ENCODE measurements at regions not wholly inside any gene's neighbourhood (a gene's known extent, or its start where the extent isn't known, plus 50 kb on each side); places are given as distances from the start of the nearest gene placed in this dataset.

- no peak overlapping the region for H3K4me3 ChIP-seq
These were observed 108.4 kb downstream of the ZNF280B start for GRCh38 chr22:22400099-22400498.

More at GRCh38 chr22:22400099-22400498, 108.4 kb downstream of the ZNF280B start:
- POLR2A ChIA-PET, result interaction anchor here (0.6 to 1.2 kb wide), 4 partner anchors 20 to 609 kb away, joined by 3 to 4 read pairs (median 3); no protein-coding TSS in a partner anchor
- Histone ChIP-seq H2AFZ (ENCODE audit: low read depth, low read length) (no peak overlapping the region), H3K9me1 (ENCODE audit: control insufficient read depth, insufficient read depth, low read length) (peaks cover 7% of the 10 kb centered on the region), H3K79me2 (ENCODE audit: control insufficient read depth, insufficient read depth, low read length) (no peaks in the 10 kb centered on the region), H3K4me1 (replicated peaks in 1 of 2; ENCODE audit: control insufficient read depth in 2 of 2, insufficient read depth in 2 of 2, low read length in 2 of 2) (no peaks in the 10 kb centered on the region), H3K9me3 (replicated peaks; ENCODE audit: control insufficient read depth, insufficient read depth, low read depth, low read length) (no peaks in the 10 kb centered on the region), H3K9ac (ENCODE audit: insufficient read depth in 1 of 2, low read depth in 2 of 2, low read length in 2 of 2) (no peak overlapping the region), H3K36me3 (ENCODE audit: control insufficient read depth, insufficient read depth, low read length) (no peaks in the 10 kb centered on the region), H4K20me1 (replicated peaks; ENCODE audit: control insufficient read depth, insufficient read depth, low read length) (0 out of 2 replicates have a peak, but pooled peaks cover 15% of the 10 kb centered on the region), H3K27ac (ENCODE audit: extremely low read depth, low read depth, low read length) (no peak overlapping the region), H3K4me2 (ENCODE audit: insufficient read depth, low read length) (no peak overlapping the region), H3K27me3 (ENCODE audit: control insufficient read depth in 2 of 2, insufficient read depth in 2 of 2, low read length in 2 of 2) (peaks cover 7 to 51% of the 10 kb centered on the region in 2 experiments; a peak in 4 of 5 replicates)
- in situ Hi-C loops (cut with MboI), result no loop called here
- TF ChIP-seq ZNF184 (CRISPR knock-in tag; IDR thresholded peaks at IDR 0.05) (peak; percentile 37; the same call in 1 of the 2 replicates), KLF1 (tag; IDR thresholded peaks at IDR 0.05) (0 out of 2 replicates have a peak, but pooled peaks have one; percentile 40), SNRNP70 (optimal IDR thresholded peaks at IDR 0.05; ENCODE audit: low read depth, low read length) (no peak), CTCF (IDR thresholded peaks at IDR 0.05 in 2 of 3, conservative IDR thresholded peaks at IDR 0.05 in 1 of 3; ENCODE audit: insufficient read depth in 2 of 3, low read depth in 1 of 3, low read length in 3 of 3) (peak in 2 of 3 experiments; percentile 17 to 49; a peak in 3 of 6 replicates), TBP (optimal IDR thresholded peaks at IDR 0.05; ENCODE audit: low read depth, low read length) (peak; percentile 23), TAF7 (tag; IDR thresholded peaks at IDR 0.05) (peak; percentile 11; the same call in 1 of the 2 replicates), FOSL1 (tag; conservative IDR thresholded peaks at IDR 0.05) (no peak), SMAD4 (CRISPR knock-in tag; conservative IDR thresholded peaks at IDR 0.05) (no peak), SOX6 (IDR thresholded peaks at IDR 0.05) (no peak)
- under 1% methylated on average over 3 of the region's 3 CpGs for WGBS (ENCODE audit: insufficient coverage, low coverage, missing lambda C conversion rate)
- intact Hi-C loops (cut with micrococcal nuclease), result no loop called here
- ATAC-seq, result no peak
- peak in 2 of 4 experiments; percentile 33 to 55 for DNase-seq (ENCODE audit: extremely low read depth in 1 of 4, low spot score in 3 of 4)
- no TSS peak for BruUV-seq (replicated peaks)
- CTCF ChIA-PET (ENCODE audit: low intra/inter-chr PET ratio), result interaction anchor here (0.8 kb wide), 1 partner anchor 192 kb away, joined by 3 read pairs; no protein-coding TSS in a partner anchor
- FAIRE-seq, result no peak
